GM12878 (cell line): ENCODE measurements at regions not wholly inside any gene's neighbourhood (a gene's known extent, or its start where the extent isn't known, plus 50 kb on each side); places are given as distances from the start of the nearest gene placed in this dataset.

Experiments used
- BHLHE40 ChIP-seq, 2 experiments: fragments of 450-650 bp in 1 of 2; IDR thresholded peaks; 2 replicates each; pipeline ENCODE4 v1.6.1; 2011 to 2017; ENCODE audit warnings: low read depth in 2 of 2, borderline replicate concordance in 1 of 2, improper control_type of control experiment in 1 of 2, low read length in 1 of 2, mild to moderate bottlenecking in 1 of 2
- FOXK2 ChIP-seq: fragments of 450-650 bp; IDR thresholded peaks from 2 replicates; pipeline ENCODE4 v1.6.1; 2017; ENCODE audit warnings: mild to moderate bottlenecking, moderate library complexity
- JUND ChIP-seq: IDR thresholded peaks from 2 replicates; pipeline ENCODE4 v1.6.1; 2012; ENCODE audit warnings: low read depth, mild to moderate bottlenecking, low read length, improper control_type of control experiment, moderate library complexity
- NFIC ChIP-seq: IDR thresholded peaks from 2 replicates; pipeline ENCODE4 v1.6.1; 2012; ENCODE audit warnings: low read depth, mild to moderate bottlenecking, inconsistent platforms, low read length, moderate library complexity
- POLR2AphosphoS2 ChIP-seq: IDR thresholded peaks from 2 replicates; pipeline ENCODE4 v1.6.1; 2011; ENCODE audit warnings: low read depth, mild to moderate bottlenecking, low read length, improper control_type of control experiment, moderate library complexity
- POLR2AphosphoS5 ChIP-seq: IDR thresholded peaks from 2 replicates; pipeline ENCODE4 v1.6.1; 2011; ENCODE audit warnings: mild to moderate bottlenecking, low read length, inconsistent platforms
- SMC3 ChIP-seq: IDR thresholded peaks from 2 replicates; pipeline ENCODE4 v1.6.1; 2011; ENCODE audit warnings: low read length, improper control_type of control experiment, borderline replicate concordance
- SP1 ChIP-seq: IDR thresholded peaks from one replicate; pipeline ENCODE4 v1.6.1; 2011; ENCODE audit warnings: low read depth, low read length
- TF ChIP-seq, protein P1 (sequence below): fragments of 450-650 bp; IDR thresholded peaks from 2 replicates; pipeline ENCODE4 v1.6.1; 2017; ENCODE audit warnings: borderline replicate concordance
- TF ChIP-seq, protein P2 (sequence below), 3 experiments: IDR thresholded peaks in 2 of 3; conservative IDR thresholded peaks in 1 of 3; 2 replicates each; pipeline ENCODE4 v1.5.1; 2011; ENCODE audit warnings: low read depth in 3 of 3, low read length in 3 of 3, mild to moderate bottlenecking in 3 of 3, control low read depth in 2 of 3, moderate library complexity in 2 of 3, inconsistent platforms in 1 of 3, mixed read lengths in 1 of 3; ENCODE audit not compliant: control insufficient read depth in 2 of 3, insufficient read depth in 1 of 3; ENCODE audit errors: extremely low read depth in 1 of 3

GRCh38 chr6:144843701-144844100 is 558.6 kb downstream of the UTRN start:
- TF ChIP-seq, protein P1, sequence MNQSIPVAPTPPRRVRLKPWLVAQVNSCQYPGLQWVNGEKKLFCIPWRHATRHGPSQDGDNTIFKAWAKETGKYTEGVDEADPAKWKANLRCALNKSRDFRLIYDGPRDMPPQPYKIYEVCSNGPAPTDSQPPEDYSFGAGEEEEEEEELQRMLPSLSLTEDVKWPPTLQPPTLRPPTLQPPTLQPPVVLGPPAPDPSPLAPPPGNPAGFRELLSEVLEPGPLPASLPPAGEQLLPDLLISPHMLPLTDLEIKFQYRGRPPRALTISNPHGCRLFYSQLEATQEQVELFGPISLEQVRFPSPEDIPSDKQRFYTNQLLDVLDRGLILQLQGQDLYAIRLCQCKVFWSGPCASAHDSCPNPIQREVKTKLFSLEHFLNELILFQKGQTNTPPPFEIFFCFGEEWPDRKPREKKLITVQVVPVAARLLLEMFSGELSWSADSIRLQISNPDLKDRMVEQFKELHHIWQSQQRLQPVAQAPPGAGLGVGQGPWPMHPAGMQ, result no peak
- TF ChIP-seq, protein P2, sequence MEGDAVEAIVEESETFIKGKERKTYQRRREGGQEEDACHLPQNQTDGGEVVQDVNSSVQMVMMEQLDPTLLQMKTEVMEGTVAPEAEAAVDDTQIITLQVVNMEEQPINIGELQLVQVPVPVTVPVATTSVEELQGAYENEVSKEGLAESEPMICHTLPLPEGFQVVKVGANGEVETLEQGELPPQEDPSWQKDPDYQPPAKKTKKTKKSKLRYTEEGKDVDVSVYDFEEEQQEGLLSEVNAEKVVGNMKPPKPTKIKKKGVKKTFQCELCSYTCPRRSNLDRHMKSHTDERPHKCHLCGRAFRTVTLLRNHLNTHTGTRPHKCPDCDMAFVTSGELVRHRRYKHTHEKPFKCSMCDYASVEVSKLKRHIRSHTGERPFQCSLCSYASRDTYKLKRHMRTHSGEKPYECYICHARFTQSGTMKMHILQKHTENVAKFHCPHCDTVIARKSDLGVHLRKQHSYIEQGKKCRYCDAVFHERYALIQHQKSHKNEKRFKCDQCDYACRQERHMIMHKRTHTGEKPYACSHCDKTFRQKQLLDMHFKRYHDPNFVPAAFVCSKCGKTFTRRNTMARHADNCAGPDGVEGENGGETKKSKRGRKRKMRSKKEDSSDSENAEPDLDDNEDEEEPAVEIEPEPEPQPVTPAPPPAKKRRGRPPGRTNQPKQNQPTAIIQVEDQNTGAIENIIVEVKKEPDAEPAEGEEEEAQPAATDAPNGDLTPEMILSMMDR (IDR thresholded peaks at IDR 0.05 in 2 of 3, conservative IDR thresholded peaks at IDR 0.05 in 1 of 3; ENCODE audit: control insufficient read depth in 2 of 3, extremely low read depth in 1 of 3, insufficient read depth in 1 of 3, low read depth in 3 of 3, low read length in 3 of 3), result no peak
- TF ChIP-seq NFIC (no peak), SMC3 (no peak), FOXK2 (no peak), POLR2AphosphoS2 (no peak), POLR2AphosphoS5 (no peak), JUND (no peak), SP1 (no peak), BHLHE40 (IDR thresholded peaks at IDR 0.05; ENCODE audit: borderline replicate concordance in 1 of 2, low read depth in 2 of 2, low read length in 1 of 2) (no peak)
